MM.1S (cell line): ENCODE measurements at regions not wholly inside any gene's neighbourhood (a gene's known extent, or its start where the extent isn't known, plus 50 kb on each side); places are given as distances from the start of the nearest gene placed in this dataset.

Source experiments
- CTCF ChIP-seq: fragments of 300-600 bp; sonication (generic); IDR thresholded peaks from 2 replicates; pipeline ENCODE4 v1.5.1; 2016; ENCODE audit warnings: antibody characterized with exemption, low read length, mixed read lengths
- EZH2 ChIP-seq: fragments of 300-600 bp; sonication (generic); optimal IDR thresholded peaks from 2 replicates; pipeline ENCODE3; 2017; ENCODE audit warnings: low read depth, mild to moderate bottlenecking, antibody characterized with exemption, low read length, mixed read lengths

GRCh38 chr12:63404611-63405010, 253.6 kb upstream of the AVPR1A start:
- TF ChIP-seq CTCF: no peak
- no peak for TF ChIP-seq EZH2
